ENCODE measurements at regions not wholly inside any gene's neighbourhood (a gene's known extent, or its start where the extent isn't known, plus 50 kb on each side); places are given as distances from the start of the nearest gene placed in this dataset.

GRCh38 chr18:24702001-24702515 lies 241.6 kb downstream of the HRH4 start:
- ATAC-seq, result no peak
- no peak overlapping the region for H3K27ac ChIP-seq
- WGBS, 2 donors, result 44 to 48% methylated on average over 3 of the region's 3 CpGs
- H3K4me1 ChIP-seq, result no peaks in the 10 kb centered on the region
- DNase-seq, result no peak
- TF ChIP-seq CTCF (IDR thresholded peaks at IDR 0.05), result no peak
- H3K4me3 ChIP-seq, result no peak overlapping the region
- H3K27me3 ChIP-seq, result no peaks in the 10 kb centered on the region
- no peaks in the 10 kb centered on the region for H3K36me3 ChIP-seq
- H3K9me3 ChIP-seq, result no peaks in the 10 kb centered on the region
- intact Hi-C loops (cut with DNase I), result no loop called here
- FAIRE-seq, result no peak

- H3K36me3 ChIP-seq, result no peaks in the 10 kb centered on the region
- intact Hi-C loops (cut with DNase I), result no loop called here
- H3K27ac ChIP-seq, result no peak overlapping the region
- H3K4me3 ChIP-seq, result no peak overlapping the region
- DNase-seq (no peak), FAIRE-seq (no peak), ATAC-seq (no peak)
- WGBS, 2 donors, result 81 to 89% methylated on average over 1 of the region's 1 CpG
- H3K27me3 ChIP-seq, result no peaks in the 10 kb centered on the region
- no peaks in the 10 kb centered on the region for H3K4me1 ChIP-seq
- no peak for TF ChIP-seq CTCF (IDR thresholded peaks at IDR 0.05)
- H3K9me3 ChIP-seq, result no peaks in the 10 kb centered on the region
These were observed 242.9 kb downstream of the HRH4 start for GRCh38 chr18:24703316-24703715.

- ATAC-seq, result no peak
- 42 to 54% methylated on average over 7 of the region's 7 CpGs for WGBS, 2 donors
- no peak for FAIRE-seq
- DNase-seq, result no peak
- Histone ChIP-seq H3K4me1 (no peaks in the 10 kb centered on the region), H3K36me3 (no peaks in the 10 kb centered on the region), H3K27ac (no peak overlapping the region), H3K4me3 (no peak overlapping the region), H3K27me3 (no peaks in the 10 kb centered on the region), H3K9me3 (no peaks in the 10 kb centered on the region)
- no peak for TF ChIP-seq CTCF (IDR thresholded peaks at IDR 0.05)
- intact Hi-C loops (cut with DNase I), result no loop called here
These were observed 244.7 kb downstream of the HRH4 start for GRCh38 chr18:24704946-24705630.

GRCh38 chr18:24710474-24710873 lies 250.0 kb downstream of the HRH4 start:
- DNase-seq, result no peak
- intact Hi-C loops (cut with DNase I), result no loop called here
- Histone ChIP-seq H3K36me3 (no peaks in the 10 kb centered on the region), H3K4me3 (no peak overlapping the region), H3K27ac (no peak overlapping the region), H3K9me3 (no peaks in the 10 kb centered on the region), H3K4me1 (no peaks in the 10 kb centered on the region), H3K27me3 (no peaks in the 10 kb centered on the region)
- ATAC-seq, result no peak
- FAIRE-seq, result no peak
- TF ChIP-seq CTCF (IDR thresholded peaks at IDR 0.05), result no peak

- Histone ChIP-seq H3K36me3 (no peaks in the 10 kb centered on the region), H3K27ac (no peak overlapping the region), H3K27me3 (no peaks in the 10 kb centered on the region), H3K4me3 (no peak overlapping the region), H3K4me1 (no peaks in the 10 kb centered on the region), H3K9me3 (no peaks in the 10 kb centered on the region)
- intact Hi-C loops (cut with DNase I), result no loop called here
- FAIRE-seq, result no peak
- TF ChIP-seq CTCF (IDR thresholded peaks at IDR 0.05), result no peak
- no peak for ATAC-seq
- no peak for DNase-seq
These were observed 259.4 kb downstream of the HRH4 start for GRCh38 chr18:24719791-24720190.
